NT2/D1 (cell line): ENCODE measurements at regions not wholly inside any gene's neighbourhood (a gene's known extent, or its start where the extent isn't known, plus 50 kb on each side); places are given as distances from the start of the nearest gene placed in this dataset.

Experiments
- DNase-seq: peaks from one replicate; pipeline ENCODE4 v3.0.0-alpha.2; 2011; ENCODE audit warnings: low read depth, low spot score
- H3K27me3 ChIP-seq: 2 replicates; pipeline ENCODE4 v1.6.0; 2011; ENCODE audit warnings: mild to moderate bottlenecking; ENCODE audit not compliant: insufficient read length, insufficient read depth
- H3K36me3 ChIP-seq: 2 replicates; pipeline ENCODE4 v1.6.1; 2011; ENCODE audit warnings: mild to moderate bottlenecking, low read length, mixed read lengths; ENCODE audit not compliant: insufficient read depth, insufficient read length
- H3K4me1 ChIP-seq: 2 replicates; pipeline ENCODE4 v1.5.1; 2011; ENCODE audit not compliant: insufficient read depth, insufficient read length
- H3K4me3 ChIP-seq: 2 replicates; pipeline ENCODE4 v1.5.1; 2011; ENCODE audit warnings: low read depth; ENCODE audit not compliant: insufficient read length
- H3K9ac ChIP-seq: 2 replicates; pipeline ENCODE4 v1.6.0; 2011; ENCODE audit warnings: low read depth; ENCODE audit not compliant: insufficient read length
- H3K9me3 ChIP-seq: 2 replicates; pipeline ENCODE4 v1.5.1; 2011; ENCODE audit warnings: mild to moderate bottlenecking, low read length; ENCODE audit not compliant: insufficient read depth
- SUZ12 ChIP-seq: IDR thresholded peaks from 2 replicates; pipeline ENCODE4 v1.6.1; 2011; ENCODE audit not compliant: insufficient read length, insufficient read depth; ENCODE audit errors: extremely low read depth
- YY1 ChIP-seq: IDR thresholded peaks from 2 replicates; pipeline ENCODE4 v1.6.1; 2011; ENCODE audit not compliant: insufficient read length, insufficient read depth
- ZNF274 ChIP-seq: IDR thresholded peaks from 2 replicates; pipeline ENCODE4 v1.6.1; 2011; ENCODE audit warnings: mild to moderate bottlenecking, low read depth, low read length

DNA sequence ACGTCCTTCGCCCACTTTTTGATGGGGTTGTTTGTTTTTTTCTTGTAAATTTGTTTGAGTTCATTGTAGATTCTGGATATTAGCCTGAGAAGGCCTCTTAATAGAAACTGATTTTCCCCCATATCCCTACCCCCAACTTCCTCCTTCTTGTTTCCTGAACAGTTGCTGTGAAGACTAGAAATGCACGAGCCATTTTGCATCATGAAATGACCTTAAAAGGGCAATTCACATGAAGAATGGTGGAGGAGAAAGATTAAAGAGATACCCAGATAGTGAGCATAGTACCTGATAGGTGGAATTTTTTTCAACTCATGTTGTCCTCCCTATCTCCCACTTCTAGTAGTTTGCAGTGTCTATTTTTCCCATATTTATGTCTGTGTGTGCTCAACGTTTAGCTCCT is 55.2 kb upstream of the KCNH8 start:
- no peaks in the 10 kb centered on the region for H3K27me3 ChIP-seq
- no peak overlapping the region for H3K9ac ChIP-seq

DNA sequence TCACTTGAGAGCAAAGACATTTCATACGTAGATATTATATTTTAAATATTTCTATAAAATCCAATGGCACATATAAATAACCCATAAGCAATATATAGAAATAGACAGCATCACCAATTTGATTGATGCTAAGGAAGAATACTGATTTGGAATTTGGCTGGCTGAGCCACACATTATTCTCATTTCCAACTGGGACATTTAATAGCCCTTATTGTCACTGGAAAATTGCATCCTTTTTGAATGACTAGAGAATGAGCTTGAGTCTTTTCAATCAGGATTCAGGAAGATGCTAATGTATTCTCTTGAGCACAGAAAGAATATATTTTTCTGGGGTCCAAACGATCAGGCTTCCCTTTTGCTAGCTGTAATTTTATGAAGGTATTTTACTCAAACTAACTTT is 70.9 kb upstream of the KCNH8 start:
- H3K4me3 ChIP-seq: no peak overlapping the region
- 0 out of 2 replicates have a peak, but pooled peaks cover 1% of the 10 kb centered on the region for H3K9me3 ChIP-seq
- H3K27me3 ChIP-seq: no peaks in the 10 kb centered on the region
- TF ChIP-seq ZNF274: no peak
- no peak for TF ChIP-seq YY1
- TF ChIP-seq SUZ12: no peak
- H3K4me1 ChIP-seq: peaks cover 5% of the 10 kb centered on the region
- no peak for DNase-seq
- H3K9ac ChIP-seq: no peak overlapping the region
- H3K36me3 ChIP-seq: no peaks in the 10 kb centered on the region

More for the DNA sequence above, 55.2 kb upstream of the KCNH8 start:
- Histone ChIP-seq H3K4me3 (no peak overlapping the region), H3K4me1 (no peaks in the 10 kb centered on the region), H3K9me3 (peaks cover 3% of the 10 kb centered on the region; the same call in 1 of the 2 replicates), H3K36me3 (no peaks in the 10 kb centered on the region)
- DNase-seq: no peak
- TF ChIP-seq SUZ12 (no peak), ZNF274 (no peak)

DNA sequence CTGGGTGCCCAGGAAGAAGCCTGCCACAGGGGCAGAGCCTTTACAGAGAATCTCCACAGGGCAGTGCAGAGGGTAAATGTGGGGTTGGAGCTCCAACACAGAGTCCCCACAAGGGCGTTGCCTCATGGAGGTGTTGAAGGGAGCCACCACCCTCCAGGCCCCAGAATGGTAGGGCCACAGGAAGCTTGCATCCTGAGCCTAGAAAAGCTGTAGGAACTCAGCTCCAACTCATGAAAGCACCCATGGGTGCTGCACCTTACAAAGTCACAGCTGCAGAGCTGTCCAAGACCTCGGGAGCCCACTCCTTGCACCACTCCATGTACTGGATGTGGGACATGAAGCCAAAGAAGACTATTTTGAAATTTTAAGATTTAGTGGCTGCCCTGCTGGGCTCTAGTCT is 73.3 kb upstream of the KCNH8 start:
- Histone ChIP-seq H3K27me3 (no peaks in the 10 kb centered on the region), H3K4me1 (peaks cover 5% of the 10 kb centered on the region), H3K9ac (no peak overlapping the region), H3K4me3 (no peak overlapping the region), H3K9me3 (peaks cover 23% of the 10 kb centered on the region), H3K36me3 (no peaks in the 10 kb centered on the region)
- no peak for DNase-seq
- TF ChIP-seq SUZ12 (no peak), ZNF274 (no peak), YY1 (no peak)

DNA sequence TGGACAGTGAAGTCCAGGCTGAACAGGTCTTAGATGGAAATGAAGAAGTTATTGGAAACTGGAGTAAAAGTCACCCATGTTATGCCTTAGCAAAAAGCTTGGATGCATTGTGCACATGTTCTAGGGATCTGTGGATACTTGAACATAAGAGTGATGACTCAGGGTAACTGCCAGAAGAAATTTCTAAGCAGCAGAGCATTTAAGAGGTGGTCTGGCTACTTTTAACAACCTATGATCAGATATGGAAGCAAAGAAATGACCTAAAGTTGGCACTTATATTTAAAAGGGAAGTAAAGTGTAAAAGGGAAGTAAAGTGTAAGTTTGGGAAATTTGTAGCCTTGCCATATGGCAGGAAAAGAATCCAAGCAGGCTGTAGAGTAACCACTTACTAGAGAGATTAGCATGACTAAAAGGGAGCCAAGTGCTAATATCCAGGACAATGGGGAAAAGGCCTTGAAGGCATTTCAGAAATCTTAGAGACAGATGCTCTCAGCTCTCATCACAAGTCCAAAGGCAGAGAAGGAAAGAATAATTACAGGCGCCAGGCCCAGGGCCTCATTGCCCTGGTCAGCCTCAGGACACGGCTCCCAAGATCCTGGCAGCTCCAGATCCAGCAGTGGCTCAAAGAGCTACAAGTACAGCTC is 73.9 kb upstream of the KCNH8 start:
- peak; percentile 84 for DNase-seq

DNA sequence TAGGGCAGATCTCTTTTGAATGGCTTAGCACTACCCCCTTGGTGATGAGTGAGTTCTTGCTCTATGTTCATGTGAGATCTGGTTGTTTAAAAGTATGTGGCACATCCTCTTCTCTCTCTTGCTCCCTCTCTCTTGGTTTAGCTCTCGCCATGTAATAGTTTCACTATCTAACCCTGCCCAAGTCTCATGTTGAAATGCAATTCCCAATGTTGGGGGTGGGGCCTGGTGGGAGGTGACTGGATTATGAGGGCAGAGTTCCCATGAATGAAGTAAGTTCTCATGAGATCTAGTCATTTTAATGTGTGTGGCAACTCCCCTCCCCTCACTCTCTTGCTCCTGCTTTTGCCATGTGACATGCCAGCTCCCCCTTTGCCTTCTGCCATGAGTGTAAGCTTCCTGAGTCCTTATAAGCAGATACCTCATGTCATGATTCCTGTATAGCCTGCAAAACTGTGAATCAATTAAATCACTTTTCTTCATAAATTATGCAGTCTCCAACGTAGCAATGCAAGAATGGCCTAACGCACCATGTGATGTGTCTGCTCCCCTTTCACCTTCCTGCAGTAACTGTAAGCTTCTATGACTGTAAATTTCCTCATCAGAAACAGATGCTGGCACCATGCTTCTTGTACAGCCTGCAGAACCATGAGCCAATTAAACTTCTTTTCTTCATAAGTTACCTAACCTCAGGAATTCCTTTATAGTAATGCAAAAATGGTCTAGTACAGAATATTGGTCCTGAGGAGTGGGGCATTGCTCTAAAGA is 74.8 kb upstream of the KCNH8 start:
- no peak for TF ChIP-seq SUZ12
- TF ChIP-seq YY1: no peak
- no peak for TF ChIP-seq ZNF274
- Histone ChIP-seq H3K9me3 (peaks cover 38% of the 10 kb centered on the region), H3K9ac (no peak overlapping the region), H3K4me1 (peaks cover 5% of the 10 kb centered on the region), H3K4me3 (no peak overlapping the region), H3K27me3 (no peaks in the 10 kb centered on the region), H3K36me3 (no peaks in the 10 kb centered on the region)
- no peak for DNase-seq

More for the DNA sequence above, 73.9 kb upstream of the KCNH8 start:
- TF ChIP-seq SUZ12: no peak
- TF ChIP-seq YY1: no peak
- no peak for TF ChIP-seq ZNF274
- no peak overlapping the region for H3K4me3 ChIP-seq
- peaks cover 5% of the 10 kb centered on the region for H3K4me1 ChIP-seq
- H3K9ac ChIP-seq: no peak overlapping the region
- H3K27me3 ChIP-seq: no peaks in the 10 kb centered on the region
- H3K9me3 ChIP-seq: peaks cover 29% of the 10 kb centered on the region
- no peaks in the 10 kb centered on the region for H3K36me3 ChIP-seq

DNA sequence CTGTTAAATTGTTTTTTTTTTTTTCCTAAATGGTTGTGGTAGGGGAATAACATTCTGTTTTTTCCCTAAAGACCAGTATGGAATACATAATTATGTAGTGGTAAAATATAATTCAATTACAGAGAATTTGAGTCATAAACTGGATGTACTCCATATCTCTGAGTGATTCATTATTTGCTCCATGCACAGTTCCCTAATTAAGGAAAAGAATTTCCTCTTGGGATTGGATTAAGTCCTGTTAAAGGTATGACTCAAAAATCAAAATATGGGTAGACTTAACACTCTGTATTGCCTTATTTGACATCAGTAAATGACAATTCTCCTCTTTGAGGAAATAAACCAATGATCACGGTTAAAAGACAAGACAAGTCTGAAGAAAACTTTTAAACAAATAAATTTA is 78.0 kb upstream of the KCNH8 start:
- Histone ChIP-seq H3K9me3 (peaks cover 41% of the 10 kb centered on the region), H3K4me1 (peaks cover 5% of the 10 kb centered on the region), H3K36me3 (no peaks in the 10 kb centered on the region), H3K27me3 (no peaks in the 10 kb centered on the region), H3K9ac (no peak overlapping the region), H3K4me3 (no peak overlapping the region)
- TF ChIP-seq SUZ12 (no peak), YY1 (no peak)
- no peak for DNase-seq

DNA sequence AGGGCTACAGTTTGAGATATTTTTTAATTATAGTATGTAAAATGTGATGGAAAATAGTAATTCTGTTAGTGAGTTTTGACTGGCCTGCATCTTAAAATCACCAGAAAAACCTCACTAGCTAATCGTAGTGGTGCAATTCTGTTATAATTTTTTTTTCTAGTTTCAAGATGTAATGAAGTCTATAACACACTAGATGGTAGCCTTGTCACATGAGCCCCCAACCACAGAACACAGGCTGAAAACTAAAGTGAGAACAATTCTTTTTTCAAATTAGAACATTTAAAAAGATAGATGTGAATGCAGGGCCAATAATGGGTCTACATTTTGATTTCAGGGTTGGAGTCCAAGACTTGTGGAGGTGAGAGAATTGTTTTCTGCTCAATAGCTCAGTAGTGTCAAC is 83.3 kb upstream of the KCNH8 start:
- Histone ChIP-seq H3K4me3 (no peak overlapping the region), H3K36me3 (no peaks in the 10 kb centered on the region), H3K9me3 (peaks cover 18% of the 10 kb centered on the region)

More for the DNA sequence above, 83.3 kb upstream of the KCNH8 start:
- TF ChIP-seq YY1: no peak
- no peak for TF ChIP-seq ZNF274
- TF ChIP-seq SUZ12: no peak
- no peak for DNase-seq
- H3K27me3 ChIP-seq: no peaks in the 10 kb centered on the region
- no peak overlapping the region for H3K9ac ChIP-seq
- no peaks in the 10 kb centered on the region for H3K4me1 ChIP-seq
